GM23338 (cell line): ENCODE measurements at regions not wholly inside any gene's neighbourhood (a gene's known extent, or its start where the extent isn't known, plus 50 kb on each side); places are given as distances from the start of the nearest gene placed in this dataset.

ENCODE experiments used
- ATAC-seq: fragments of 200-7000 bp; cut with Tn5 transposase; 3 replicates; pipeline ENCODE4 v1.9.1; 2020
- DNase-seq: peaks from one replicate; pipeline ENCODE4 v3.0.0-alpha.2; 2015; ENCODE audit warnings: low spot score
- H2AFZ ChIP-seq: fragments of 200-600 bp; sonication (generic); 2 replicates; pipeline ENCODE4 v1.8.0; 2016; ENCODE audit warnings: antibody characterized with exemption, mild to moderate bottlenecking, moderate library complexity
- H3F3A ChIP-seq: fragments of 200-600 bp; sonication (generic); replicated peaks from 2 replicates; pipeline ENCODE4 v1.8.0; 2017; ENCODE audit warnings: antibody characterized with exemption, mixed run types, low read depth
- H3K27ac ChIP-seq: fragments of 200-600 bp; sonication (generic); 2 replicates; pipeline ENCODE4 v1.6.1; 2016; ENCODE audit warnings: low read depth
- H3K27me3 ChIP-seq: fragments of 200-600 bp; sonication (generic); 2 replicates; pipeline ENCODE4 v1.8.0; 2016; ENCODE audit warnings: mild to moderate bottlenecking, mixed run types, moderate library complexity; ENCODE audit not compliant: insufficient read depth
- H3K36me3 ChIP-seq: fragments of 200-600 bp; sonication (generic); 2 replicates; pipeline ENCODE4 v1.8.0; 2016; ENCODE audit warnings: mild to moderate bottlenecking; ENCODE audit not compliant: insufficient read depth
- H3K4me1 ChIP-seq: fragments of 200-600 bp; sonication (generic); 2 replicates; pipeline ENCODE4 v1.8.0; 2016; ENCODE audit warnings: mild to moderate bottlenecking, moderate library complexity; ENCODE audit not compliant: insufficient read depth
- H3K4me2 ChIP-seq: fragments of 200-600 bp; sonication (generic); 2 replicates; pipeline ENCODE4 v1.7.1; 2017; ENCODE audit warnings: mixed run types
- H3K4me3 ChIP-seq: fragments of 200-600 bp; sonication (generic); 2 replicates; pipeline ENCODE4 v1.6.1; 2016; ENCODE audit warnings: mixed run types
- H3K79me2 ChIP-seq: fragments of 200-600 bp; sonication (generic); replicated peaks from 2 replicates; pipeline ENCODE4 v1.8.0; 2017; ENCODE audit warnings: mild to moderate bottlenecking; ENCODE audit not compliant: insufficient read depth
- H3K9me2 ChIP-seq: fragments of 200-600 bp; sonication (generic); 2 replicates; pipeline ENCODE4 v1.8.0; 2017; ENCODE audit not compliant: insufficient read depth
- H4K20me1 ChIP-seq: fragments of 200-600 bp; sonication (generic); replicated peaks from 2 replicates; pipeline ENCODE4 v1.8.0; 2017; ENCODE audit warnings: mild to moderate bottlenecking; ENCODE audit not compliant: insufficient read depth
- H3K27ac Mint-ChIP-seq: 2 replicates; pipeline ENCODE4 v1.8.0; 2020; ENCODE audit warnings: inconsistent platforms, mild to moderate bottlenecking, moderate library complexity, mixed read lengths
- H3K27me3 Mint-ChIP-seq: 3 replicates; pipeline ENCODE4 v1.8.0; 2022; ENCODE audit warnings: low read depth, mild to moderate bottlenecking, moderate library complexity, mixed read lengths, inconsistent platforms; ENCODE audit not compliant: insufficient read depth, poor library complexity
- H3K36me3 Mint-ChIP-seq: 3 replicates; pipeline ENCODE4 v1.8.0; 2021; ENCODE audit warnings: low read depth, mild to moderate bottlenecking, inconsistent platforms, moderate library complexity, mixed read lengths
- H3K4me1 Mint-ChIP-seq: 3 replicates; pipeline ENCODE4 v1.8.0; 2020; ENCODE audit warnings: mild to moderate bottlenecking, inconsistent platforms, mixed read lengths
- H3K4me3 Mint-ChIP-seq: 3 replicates; pipeline ENCODE4 v1.8.0; 2021; ENCODE audit warnings: moderate library complexity, mild to moderate bottlenecking, inconsistent platforms, mixed read lengths
- H3K9me3 Mint-ChIP-seq: 3 replicates; pipeline ENCODE4 v1.8.0; 2020; ENCODE audit warnings: moderate library complexity, mild to moderate bottlenecking, inconsistent platforms, mixed read lengths
- CREB1 ChIP-seq: fragments of 250-450 bp; sonication (Bioruptor Pico); IDR thresholded peaks from 2 replicates; pipeline ENCODE4 v1.5.0; 2020; ENCODE audit warnings: low read depth, mild to moderate bottlenecking, moderate library complexity
- ETS1 ChIP-seq: IDR thresholded peaks from 2 replicates; pipeline ENCODE4 v1.6.1; 2016; ENCODE audit warnings: antibody characterized with exemption
- EZH2 ChIP-seq: fragments of 200-600 bp; sonication (generic); IDR thresholded peaks from one replicate; pipeline ENCODE4 v1.8.0; 2017; ENCODE audit warnings: antibody characterized with exemption, mild to moderate bottlenecking, low read depth; ENCODE audit not compliant: unreplicated experiment
- JUNB ChIP-seq: IDR thresholded peaks from one replicate; pipeline ENCODE4 v1.6.1; 2016; ENCODE audit warnings: antibody characterized with exemption; ENCODE audit not compliant: unreplicated experiment
- NANOG ChIP-seq: IDR thresholded peaks from 2 replicates; pipeline ENCODE4 v1.6.1; 2016; ENCODE audit warnings: antibody characterized with exemption, borderline replicate concordance
- POLR2AphosphoS5 ChIP-seq: IDR thresholded peaks from 2 replicates; pipeline ENCODE4 v1.6.1; 2016; ENCODE audit warnings: antibody characterized with exemption, low read depth
- ZNF114 ChIP-seq: fragments of 250-450 bp; sonication (Bioruptor Pico); IDR thresholded peaks from 2 replicates; pipeline ENCODE4 v1.5.0; 2020; ENCODE audit warnings: mild to moderate bottlenecking, moderate library complexity
- TF ChIP-seq, protein P1 (sequence below): IDR thresholded peaks from one replicate; pipeline ENCODE4 v1.6.1; 2018; ENCODE audit warnings: antibody characterized with exemption; ENCODE audit not compliant: unreplicated experiment
- TF ChIP-seq, protein P2 (sequence below): fragments of 250-450 bp; sonication (Bioruptor Pico); IDR thresholded peaks from 2 replicates; pipeline ENCODE4 v1.5.0; 2020; ENCODE audit warnings: mild to moderate bottlenecking, moderate library complexity
- TF ChIP-seq, protein P3 (sequence below), 2 experiments: fragments of 200-600 bp in 1 of 2; sonication (generic) in 1 of 2; conservative IDR thresholded peaks; 2 replicates each; pipeline versions ENCODE4 v1.5.1 to v1.6.1; 2016 to 2017; ENCODE audit warnings: antibody characterized with exemption in 2 of 2, low read depth in 2 of 2, mild to moderate bottlenecking in 2 of 2, moderate library complexity in 1 of 2

DNA sequence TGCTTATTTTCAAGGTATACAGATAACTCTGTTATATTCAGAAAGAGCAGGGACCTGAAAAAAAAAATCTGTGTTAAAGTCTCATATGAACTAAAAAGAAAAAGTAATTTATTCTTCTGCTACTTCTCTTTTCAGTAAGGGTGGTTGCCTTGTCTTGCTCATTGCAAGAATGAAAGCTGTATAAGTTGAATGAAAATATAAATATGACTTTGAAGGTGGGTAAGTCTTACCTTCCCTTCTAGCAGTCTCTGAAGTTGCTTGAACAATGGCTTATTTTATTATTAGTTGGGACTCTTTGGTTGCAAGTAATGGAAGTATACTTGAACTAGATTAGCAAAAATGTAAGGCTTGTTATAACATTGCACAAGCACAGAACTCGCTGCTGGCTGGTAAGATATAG lies 1554.9 kb downstream of the SI start:
- Histone ChIP-seq H3K27ac (no peak overlapping the region), H3K79me2 (no peaks in the 10 kb centered on the region), H3K36me3 (no peaks in the 10 kb centered on the region), H2AFZ (no peak overlapping the region), H3F3A (no peaks in the 10 kb centered on the region), H3K9me2 (no peaks in the 10 kb centered on the region), H3K4me2 (no peak overlapping the region), H3K4me1 (peaks cover 3% of the 10 kb centered on the region; the same call in 1 of the 2 replicates), H3K27me3 (no peaks in the 10 kb centered on the region), H4K20me1 (no peaks in the 10 kb centered on the region), H3K4me3 (no peak overlapping the region)
- Mint-ChIP-seq H3K4me3 (no peak overlapping the region), H3K9me3 (no peaks in the 10 kb centered on the region), H3K36me3 (no peaks in the 10 kb centered on the region), H3K4me1 (peaks cover 2% of the 10 kb centered on the region; the same call in 1 of the 3 replicates), H3K27me3 (peaks cover 2% of the 10 kb centered on the region), H3K27ac (no peak overlapping the region)
- no peak for TF ChIP-seq ETS1
- TF ChIP-seq CREB1 (CRISPR knock-in tag) = no peak
- no peak for TF ChIP-seq POLR2AphosphoS5
- TF ChIP-seq, protein P1, sequence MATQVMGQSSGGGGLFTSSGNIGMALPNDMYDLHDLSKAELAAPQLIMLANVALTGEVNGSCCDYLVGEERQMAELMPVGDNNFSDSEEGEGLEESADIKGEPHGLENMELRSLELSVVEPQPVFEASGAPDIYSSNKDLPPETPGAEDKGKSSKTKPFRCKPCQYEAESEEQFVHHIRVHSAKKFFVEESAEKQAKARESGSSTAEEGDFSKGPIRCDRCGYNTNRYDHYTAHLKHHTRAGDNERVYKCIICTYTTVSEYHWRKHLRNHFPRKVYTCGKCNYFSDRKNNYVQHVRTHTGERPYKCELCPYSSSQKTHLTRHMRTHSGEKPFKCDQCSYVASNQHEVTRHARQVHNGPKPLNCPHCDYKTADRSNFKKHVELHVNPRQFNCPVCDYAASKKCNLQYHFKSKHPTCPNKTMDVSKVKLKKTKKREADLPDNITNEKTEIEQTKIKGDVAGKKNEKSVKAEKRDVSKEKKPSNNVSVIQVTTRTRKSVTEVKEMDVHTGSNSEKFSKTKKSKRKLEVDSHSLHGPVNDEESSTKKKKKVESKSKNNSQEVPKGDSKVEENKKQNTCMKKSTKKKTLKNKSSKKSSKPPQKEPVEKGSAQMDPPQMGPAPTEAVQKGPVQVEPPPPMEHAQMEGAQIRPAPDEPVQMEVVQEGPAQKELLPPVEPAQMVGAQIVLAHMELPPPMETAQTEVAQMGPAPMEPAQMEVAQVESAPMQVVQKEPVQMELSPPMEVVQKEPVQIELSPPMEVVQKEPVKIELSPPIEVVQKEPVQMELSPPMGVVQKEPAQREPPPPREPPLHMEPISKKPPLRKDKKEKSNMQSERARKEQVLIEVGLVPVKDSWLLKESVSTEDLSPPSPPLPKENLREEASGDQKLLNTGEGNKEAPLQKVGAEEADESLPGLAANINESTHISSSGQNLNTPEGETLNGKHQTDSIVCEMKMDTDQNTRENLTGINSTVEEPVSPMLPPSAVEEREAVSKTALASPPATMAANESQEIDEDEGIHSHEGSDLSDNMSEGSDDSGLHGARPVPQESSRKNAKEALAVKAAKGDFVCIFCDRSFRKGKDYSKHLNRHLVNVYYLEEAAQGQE = no peak
- TF ChIP-seq EZH2 = no peak
- TF ChIP-seq, protein P2, sequence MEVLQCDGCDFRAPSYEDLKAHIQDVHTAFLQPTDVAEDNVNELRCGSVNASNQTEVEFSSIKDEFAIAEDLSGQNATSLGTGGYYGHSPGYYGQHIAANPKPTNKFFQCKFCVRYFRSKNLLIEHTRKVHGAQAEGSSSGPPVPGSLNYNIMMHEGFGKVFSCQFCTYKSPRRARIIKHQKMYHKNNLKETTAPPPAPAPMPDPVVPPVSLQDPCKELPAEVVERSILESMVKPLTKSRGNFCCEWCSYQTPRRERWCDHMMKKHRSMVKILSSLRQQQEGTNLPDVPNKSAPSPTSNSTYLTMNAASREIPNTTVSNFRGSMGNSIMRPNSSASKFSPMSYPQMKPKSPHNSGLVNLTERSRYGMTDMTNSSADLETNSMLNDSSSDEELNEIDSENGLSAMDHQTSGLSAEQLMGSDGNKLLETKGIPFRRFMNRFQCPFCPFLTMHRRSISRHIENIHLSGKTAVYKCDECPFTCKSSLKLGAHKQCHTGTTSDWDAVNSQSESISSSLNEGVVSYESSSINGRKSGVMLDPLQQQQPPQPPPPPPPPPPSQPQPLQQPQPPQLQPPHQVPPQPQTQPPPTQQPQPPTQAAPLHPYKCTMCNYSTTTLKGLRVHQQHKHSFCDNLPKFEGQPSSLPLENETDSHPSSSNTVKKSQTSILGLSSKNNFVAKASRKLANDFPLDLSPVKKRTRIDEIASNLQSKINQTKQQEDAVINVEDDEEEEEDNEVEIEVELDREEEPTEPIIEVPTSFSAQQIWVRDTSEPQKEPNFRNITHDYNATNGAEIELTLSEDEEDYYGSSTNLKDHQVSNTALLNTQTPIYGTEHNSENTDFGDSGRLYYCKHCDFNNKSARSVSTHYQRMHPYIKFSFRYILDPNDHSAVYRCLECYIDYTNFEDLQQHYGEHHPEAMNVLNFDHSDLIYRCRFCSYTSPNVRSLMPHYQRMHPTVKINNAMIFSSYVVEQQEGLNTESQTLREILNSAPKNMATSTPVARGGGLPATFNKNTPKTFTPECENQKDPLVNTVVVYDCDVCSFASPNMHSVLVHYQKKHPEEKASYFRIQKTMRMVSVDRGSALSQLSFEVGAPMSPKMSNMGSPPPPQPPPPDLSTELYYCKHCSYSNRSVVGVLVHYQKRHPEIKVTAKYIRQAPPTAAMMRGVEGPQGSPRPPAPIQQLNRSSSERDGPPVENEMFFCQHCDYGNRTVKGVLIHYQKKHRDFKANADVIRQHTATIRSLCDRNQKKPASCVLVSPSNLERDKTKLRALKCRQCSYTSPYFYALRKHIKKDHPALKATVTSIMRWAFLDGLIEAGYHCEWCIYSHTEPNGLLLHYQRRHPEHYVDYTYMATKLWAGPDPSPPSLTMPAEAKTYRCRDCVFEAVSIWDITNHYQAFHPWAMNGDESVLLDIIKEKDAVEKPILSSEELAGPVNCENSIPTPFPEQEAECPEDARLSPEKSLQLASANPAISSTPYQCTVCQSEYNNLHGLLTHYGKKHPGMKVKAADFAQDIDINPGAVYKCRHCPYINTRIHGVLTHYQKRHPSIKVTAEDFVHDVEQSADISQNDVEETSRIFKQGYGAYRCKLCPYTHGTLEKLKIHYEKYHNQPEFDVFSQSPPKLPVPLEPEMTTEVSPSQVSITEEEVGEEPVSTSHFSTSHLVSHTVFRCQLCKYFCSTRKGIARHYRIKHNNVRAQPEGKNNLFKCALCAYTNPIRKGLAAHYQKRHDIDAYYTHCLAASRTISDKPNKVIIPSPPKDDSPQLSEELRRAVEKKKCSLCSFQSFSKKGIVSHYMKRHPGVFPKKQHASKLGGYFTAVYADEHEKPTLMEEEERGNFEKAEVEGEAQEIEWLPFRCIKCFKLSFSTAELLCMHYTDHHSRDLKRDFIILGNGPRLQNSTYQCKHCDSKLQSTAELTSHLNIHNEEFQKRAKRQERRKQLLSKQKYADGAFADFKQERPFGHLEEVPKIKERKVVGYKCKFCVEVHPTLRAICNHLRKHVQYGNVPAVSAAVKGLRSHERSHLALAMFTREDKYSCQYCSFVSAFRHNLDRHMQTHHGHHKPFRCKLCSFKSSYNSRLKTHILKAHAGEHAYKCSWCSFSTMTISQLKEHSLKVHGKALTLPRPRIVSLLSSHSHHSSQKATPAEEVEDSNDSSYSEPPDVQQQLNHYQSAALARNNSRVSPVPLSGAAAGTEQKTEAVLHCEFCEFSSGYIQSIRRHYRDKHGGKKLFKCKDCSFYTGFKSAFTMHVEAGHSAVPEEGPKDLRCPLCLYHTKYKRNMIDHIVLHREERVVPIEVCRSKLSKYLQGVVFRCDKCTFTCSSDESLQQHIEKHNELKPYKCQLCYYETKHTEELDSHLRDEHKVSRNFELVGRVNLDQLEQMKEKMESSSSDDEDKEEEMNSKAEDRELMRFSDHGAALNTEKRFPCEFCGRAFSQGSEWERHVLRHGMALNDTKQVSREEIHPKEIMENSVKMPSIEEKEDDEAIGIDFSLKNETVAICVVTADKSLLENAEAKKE (CRISPR knock-in tag) = no peak
- TF ChIP-seq NANOG = no peak
- TF ChIP-seq JUNB = no peak
- TF ChIP-seq ZNF114 (CRISPR knock-in tag) = no peak
- TF ChIP-seq, protein P3, sequence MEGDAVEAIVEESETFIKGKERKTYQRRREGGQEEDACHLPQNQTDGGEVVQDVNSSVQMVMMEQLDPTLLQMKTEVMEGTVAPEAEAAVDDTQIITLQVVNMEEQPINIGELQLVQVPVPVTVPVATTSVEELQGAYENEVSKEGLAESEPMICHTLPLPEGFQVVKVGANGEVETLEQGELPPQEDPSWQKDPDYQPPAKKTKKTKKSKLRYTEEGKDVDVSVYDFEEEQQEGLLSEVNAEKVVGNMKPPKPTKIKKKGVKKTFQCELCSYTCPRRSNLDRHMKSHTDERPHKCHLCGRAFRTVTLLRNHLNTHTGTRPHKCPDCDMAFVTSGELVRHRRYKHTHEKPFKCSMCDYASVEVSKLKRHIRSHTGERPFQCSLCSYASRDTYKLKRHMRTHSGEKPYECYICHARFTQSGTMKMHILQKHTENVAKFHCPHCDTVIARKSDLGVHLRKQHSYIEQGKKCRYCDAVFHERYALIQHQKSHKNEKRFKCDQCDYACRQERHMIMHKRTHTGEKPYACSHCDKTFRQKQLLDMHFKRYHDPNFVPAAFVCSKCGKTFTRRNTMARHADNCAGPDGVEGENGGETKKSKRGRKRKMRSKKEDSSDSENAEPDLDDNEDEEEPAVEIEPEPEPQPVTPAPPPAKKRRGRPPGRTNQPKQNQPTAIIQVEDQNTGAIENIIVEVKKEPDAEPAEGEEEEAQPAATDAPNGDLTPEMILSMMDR (conservative IDR thresholded peaks at IDR 0.05; ENCODE audit: low read depth in 2 of 2) = no peak
- DNase-seq (no peak), ATAC-seq (no peak)
